ENCODE measurements at regions not wholly inside any gene's neighbourhood (a gene's known extent, or its start where the extent isn't known, plus 50 kb on each side); places are given as distances from the start of the nearest gene placed in this dataset.

GRCh38 chr4:147084861-147085260 is 139.2 kb upstream of the TTC29 start:
- Histone ChIP-seq H3K79me2 (ENCODE audit: control insufficient read depth, insufficient read depth, low read length) (no peaks in the 10 kb centered on the region), H3K9me3 (replicated peaks; ENCODE audit: control insufficient read depth, insufficient read depth, low read depth, low read length) (no peaks in the 10 kb centered on the region), H3K9me1 (ENCODE audit: control insufficient read depth, insufficient read depth, low read length) (no peaks in the 10 kb centered on the region), H3K9ac (ENCODE audit: insufficient read depth in 1 of 2, low read depth in 2 of 2, low read length in 2 of 2) (no peak overlapping the region), H3K4me1 (replicated peaks in 1 of 2; ENCODE audit: control insufficient read depth in 2 of 2, insufficient read depth in 2 of 2, low read length in 2 of 2) (no peaks in the 10 kb centered on the region), H3K4me3 (no peak overlapping the region), H3K4me2 (ENCODE audit: insufficient read depth, low read length) (no peak overlapping the region), H3K27me3 (ENCODE audit: control insufficient read depth in 2 of 2, insufficient read depth in 2 of 2, low read length in 2 of 2) (no peaks in the 10 kb centered on the region), H3K36me3 (ENCODE audit: control insufficient read depth, insufficient read depth, low read length) (no peaks in the 10 kb centered on the region), H4K20me1 (replicated peaks; ENCODE audit: control insufficient read depth, insufficient read depth, low read length) (no peaks in the 10 kb centered on the region), H3K27ac (ENCODE audit: extremely low read depth, low read depth, low read length) (no peak overlapping the region), H2AFZ (ENCODE audit: low read depth, low read length) (no peak overlapping the region)
- no peak for DNase-seq (ENCODE audit: extremely low read depth in 1 of 4, low spot score in 3 of 4)
- no peak for ATAC-seq
- in situ Hi-C loops (cut with MboI) (no loop called here), intact Hi-C loops (cut with micrococcal nuclease) (no loop called here)
- WGBS (ENCODE audit: insufficient coverage, low coverage, missing lambda C conversion rate), result 0% methylated on average over 1 of the region's 1 CpG
- ChIA-PET CTCF (ENCODE audit: low intra/inter-chr PET ratio) (no interaction called here), POLR2A (no interaction called here)
- no peak for FAIRE-seq
- BruUV-seq (replicated peaks), result no TSS peak
- no peak for TF ChIP-seq BRF2 (IDR thresholded peaks at IDR 0.05; ENCODE audit: borderline replicate concordance, insufficient read depth, insufficient read length)
- TF ChIP-seq KAT2B (IDR thresholded peaks at IDR 0.05; ENCODE audit: low read depth, low read length), result no peak
- no peak for TF ChIP-seq SRF (CRISPR knock-in tag; IDR thresholded peaks at IDR 0.05)
- TF ChIP-seq GATAD2B (IDR thresholded peaks at IDR 0.05; ENCODE audit: borderline replicate concordance), result no peak
- TF ChIP-seq MED1 (CRISPR knock-in tag; IDR thresholded peaks at IDR 0.05; ENCODE audit: borderline replicate concordance), result no peak
- no peak for TF ChIP-seq YY1 (IDR thresholded peaks at IDR 0.05; ENCODE audit: borderline replicate concordance in 1 of 3, control insufficient read depth in 1 of 3, extremely low read depth in 1 of 3, insufficient read depth in 3 of 3, insufficient read length in 1 of 3, insufficient replicate concordance in 2 of 3, low read depth in 1 of 3, low read length in 2 of 3)
- no peak for TF ChIP-seq ZNF583 (CRISPR knock-in tag; IDR thresholded peaks at IDR 0.05)
- TF ChIP-seq ILK (tag; IDR thresholded peaks at IDR 0.05; ENCODE audit: borderline replicate concordance, low read depth), result no peak
- TF ChIP-seq, protein P1, sequence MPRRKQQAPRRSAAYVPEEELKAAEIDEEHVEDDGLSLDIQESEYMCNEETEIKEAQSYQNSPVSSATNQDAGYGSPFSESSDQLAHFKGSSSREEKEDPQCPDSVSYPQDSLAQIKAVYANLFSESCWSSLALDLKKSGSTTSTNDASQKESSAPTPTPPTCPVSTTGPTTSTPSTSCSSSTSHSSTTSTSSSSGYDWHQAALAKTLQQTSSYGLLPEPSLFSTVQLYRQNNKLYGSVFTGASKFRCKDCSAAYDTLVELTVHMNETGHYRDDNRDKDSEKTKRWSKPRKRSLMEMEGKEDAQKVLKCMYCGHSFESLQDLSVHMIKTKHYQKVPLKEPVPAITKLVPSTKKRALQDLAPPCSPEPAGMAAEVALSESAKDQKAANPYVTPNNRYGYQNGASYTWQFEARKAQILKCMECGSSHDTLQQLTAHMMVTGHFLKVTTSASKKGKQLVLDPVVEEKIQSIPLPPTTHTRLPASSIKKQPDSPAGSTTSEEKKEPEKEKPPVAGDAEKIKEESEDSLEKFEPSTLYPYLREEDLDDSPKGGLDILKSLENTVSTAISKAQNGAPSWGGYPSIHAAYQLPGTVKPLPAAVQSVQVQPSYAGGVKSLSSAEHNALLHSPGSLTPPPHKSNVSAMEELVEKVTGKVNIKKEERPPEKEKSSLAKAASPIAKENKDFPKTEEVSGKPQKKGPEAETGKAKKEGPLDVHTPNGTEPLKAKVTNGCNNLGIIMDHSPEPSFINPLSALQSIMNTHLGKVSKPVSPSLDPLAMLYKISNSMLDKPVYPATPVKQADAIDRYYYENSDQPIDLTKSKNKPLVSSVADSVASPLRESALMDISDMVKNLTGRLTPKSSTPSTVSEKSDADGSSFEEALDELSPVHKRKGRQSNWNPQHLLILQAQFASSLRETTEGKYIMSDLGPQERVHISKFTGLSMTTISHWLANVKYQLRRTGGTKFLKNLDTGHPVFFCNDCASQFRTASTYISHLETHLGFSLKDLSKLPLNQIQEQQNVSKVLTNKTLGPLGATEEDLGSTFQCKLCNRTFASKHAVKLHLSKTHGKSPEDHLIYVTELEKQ (CRISPR knock-in tag; IDR thresholded peaks at IDR 0.05), result no peak
- no peak for TF ChIP-seq BHLHE40 (IDR thresholded peaks at IDR 0.05; ENCODE audit: low read length)
- TF ChIP-seq NFYB (IDR thresholded peaks at IDR 0.05; ENCODE audit: extremely low read depth, insufficient read length), result no peak
- TF ChIP-seq XRCC3 (IDR thresholded peaks at IDR 0.05), result no peak
- no peak for TF ChIP-seq KAT8 (IDR thresholded peaks at IDR 0.05; ENCODE audit: low read depth)
- TF ChIP-seq PHB2 (IDR thresholded peaks at IDR 0.05; ENCODE audit: low read depth), result no peak
- TF ChIP-seq SIN3B (IDR thresholded peaks at IDR 0.05; ENCODE audit: low read depth), result no peak
- TF ChIP-seq HNRNPL (IDR thresholded peaks at IDR 0.05; ENCODE audit: low read depth, low read length), result no peak
- TF ChIP-seq ETS1 (conservative IDR thresholded peaks at IDR 0.05; ENCODE audit: control insufficient read depth, low read depth, low read length), result no peak
